ENCODE measurements at regions not wholly inside any gene's neighbourhood (a gene's known extent, or its start where the extent isn't known, plus 50 kb on each side); places are given as distances from the start of the nearest gene placed in this dataset.
"Not testable (repeated sequence)": the region's sequence is repeated elsewhere in the genome, so short reads cannot be mapped to it uniquely, and the experiment has no call there.

- TF ChIP-seq JUND (IDR thresholded peaks at IDR 0.05; ENCODE audit: low read length) (no peak), KDM1A (IDR thresholded peaks at IDR 0.05; ENCODE audit: borderline replicate concordance, low read length) (no peak), PHF8 (conservative IDR thresholded peaks at IDR 0.05; ENCODE audit: low read depth, low read length) (no peak)
These were observed 56.8 kb upstream of the WDR11 start (continued) for GRCh38 chr10:120794390-120794789.

- H3K4me2 ChIP-seq (ENCODE audit: insufficient read depth in 1 of 2, low read depth in 2 of 2, low read length in 2 of 2); H2BK15ac ChIP-seq (ENCODE audit: low read length); POLR2A ChIA-PET (ENCODE audit: partially characterized antibody); H3K27ac ChIP-seq (ENCODE audit: low read depth, low read length); H3K23me2 ChIP-seq (ENCODE audit: low read depth, low read length); H3K79me1 ChIP-seq (ENCODE audit: low read depth, low read length); CTCF ChIA-PET (ENCODE audit: partially characterized antibody); H2AK5ac ChIP-seq (ENCODE audit: low read depth, low read length); H3K14ac ChIP-seq (ENCODE audit: insufficient read length); H3K79me2 ChIP-seq (ENCODE audit: control insufficient read depth in 1 of 2, insufficient read depth in 2 of 2, low read length in 2 of 2); H2BK5ac ChIP-seq (ENCODE audit: low read depth, low read length); H3K23ac ChIP-seq (ENCODE audit: insufficient read length); DNase-seq (ENCODE audit: low read depth in 1 of 2, low spot score in 2 of 2); H4K20me1 ChIP-seq (replicated peaks in 1 of 2; ENCODE audit: control insufficient read depth in 1 of 2, insufficient read depth in 2 of 2, low read length in 2 of 2); H3K9ac ChIP-seq (replicated peaks in 1 of 4; ENCODE audit: extremely low read depth in 1 of 4, low read depth in 3 of 4, low read length in 3 of 4); H2AFZ ChIP-seq (ENCODE audit: low read length); H2BK120ac ChIP-seq (replicated peaks; ENCODE audit: low read depth, low read length); H3K36me3 ChIP-seq (ENCODE audit: control insufficient read depth in 2 of 4, insufficient read depth in 4 of 4, low read length in 3 of 4); H3K27me3 ChIP-seq (replicated peaks in 1 of 4; ENCODE audit: control insufficient read depth in 3 of 4, extremely low read depth in 1 of 4, insufficient read depth in 3 of 4, low read length in 3 of 4); H3K4me3 ChIP-seq (ENCODE audit: extremely low read depth in 1 of 4, insufficient read depth in 2 of 4, low read depth in 3 of 4, low read length in 4 of 4); H4K91ac ChIP-seq (replicated peaks; ENCODE audit: insufficient read length, low read length); H2BK20ac ChIP-seq (ENCODE audit: low read length); H3K4ac ChIP-seq (replicated peaks; ENCODE audit: insufficient read length, low read depth, low read length); H2BK12ac ChIP-seq (ENCODE audit: low read depth, low read length); H4K5ac ChIP-seq (ENCODE audit: insufficient read length, low read depth, low read length); H4K8ac ChIP-seq (ENCODE audit: extremely low read depth, insufficient read depth, low read length); H3K9me3 ChIP-seq (ENCODE audit: insufficient read depth in 2 of 2, low read depth in 1 of 2, low read length in 1 of 2); FAIRE-seq; H3K18ac ChIP-seq (ENCODE audit: extremely low read depth, low read length); H3K56ac ChIP-seq (replicated peaks; ENCODE audit: insufficient read length, low read depth, low read length): not testable (repeated sequence)
- H3K4me1 ChIP-seq (replicated peaks in 1 of 4; ENCODE audit: control insufficient read depth in 3 of 4, insufficient read depth in 4 of 4, low read length in 3 of 4): peaks cover 0 to 13% (median 5%) of the 10 kb centered on the region in 4 experiments; a peak in 3 of 7 replicates
- 98% methylated on average over 24 of the region's 29 CpGs; no CpG with 5 or more reads in 1 of the 2 experiments for WGBS, 2 experiments (ENCODE audit: extremely low coverage in 1 of 2, insufficient coverage in 1 of 2, insufficient read length in 1 of 2, insufficient replicate concordance in 2 of 2, low coverage in 1 of 2, low lambda C conversion rate in 2 of 2, missing lambda C conversion rate in 1 of 2)
These were observed 52.9 kb upstream of the WDR11 start for GRCh38 chr10:120798276-120798675.

All from H1 (cell line).